22Rv1 (cell line): ENCODE measurements at regions not wholly inside any gene's neighbourhood (a gene's known extent, or its start where the extent isn't known, plus 50 kb on each side); places are given as distances from the start of the nearest gene placed in this dataset.

Source experiments
- H3K27ac ChIP-seq: fragments of 450-650 bp; 2 replicates; pipeline ENCODE4 v1.5.1; 2017
- ZFX ChIP-seq: fragments of 450-650 bp; IDR thresholded peaks from 2 replicates; pipeline ENCODE4 v1.6.1; 2017; ENCODE audit warnings: antibody characterized with exemption, borderline replicate concordance
- TF ChIP-seq, protein P1 (sequence below): fragments of 450-650 bp; IDR thresholded peaks from 2 replicates; pipeline ENCODE4 v1.5.1; 2017; ENCODE audit warnings: mild to moderate bottlenecking

DNA sequence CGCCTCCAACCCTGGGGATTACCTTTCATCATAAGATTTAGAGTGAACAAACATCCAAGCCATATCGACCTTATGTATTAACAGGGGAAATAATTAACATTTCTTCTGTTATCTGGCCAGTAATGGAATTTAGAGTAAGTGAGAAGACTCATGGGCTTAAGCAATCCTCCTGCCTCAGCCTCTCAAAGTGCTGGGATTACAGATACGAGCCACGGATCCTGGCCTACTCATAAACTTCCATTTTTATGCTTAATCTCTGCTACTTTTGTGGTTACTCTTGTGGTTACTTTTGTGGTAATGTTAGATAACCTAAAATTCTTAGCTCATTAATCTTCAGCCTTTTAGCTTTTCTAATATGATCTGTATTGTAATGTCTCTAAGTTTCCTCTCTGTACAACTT lies 159.3 kb upstream of the SLC8A1 start:
- TF ChIP-seq ZFX = no peak
- TF ChIP-seq, protein P1, sequence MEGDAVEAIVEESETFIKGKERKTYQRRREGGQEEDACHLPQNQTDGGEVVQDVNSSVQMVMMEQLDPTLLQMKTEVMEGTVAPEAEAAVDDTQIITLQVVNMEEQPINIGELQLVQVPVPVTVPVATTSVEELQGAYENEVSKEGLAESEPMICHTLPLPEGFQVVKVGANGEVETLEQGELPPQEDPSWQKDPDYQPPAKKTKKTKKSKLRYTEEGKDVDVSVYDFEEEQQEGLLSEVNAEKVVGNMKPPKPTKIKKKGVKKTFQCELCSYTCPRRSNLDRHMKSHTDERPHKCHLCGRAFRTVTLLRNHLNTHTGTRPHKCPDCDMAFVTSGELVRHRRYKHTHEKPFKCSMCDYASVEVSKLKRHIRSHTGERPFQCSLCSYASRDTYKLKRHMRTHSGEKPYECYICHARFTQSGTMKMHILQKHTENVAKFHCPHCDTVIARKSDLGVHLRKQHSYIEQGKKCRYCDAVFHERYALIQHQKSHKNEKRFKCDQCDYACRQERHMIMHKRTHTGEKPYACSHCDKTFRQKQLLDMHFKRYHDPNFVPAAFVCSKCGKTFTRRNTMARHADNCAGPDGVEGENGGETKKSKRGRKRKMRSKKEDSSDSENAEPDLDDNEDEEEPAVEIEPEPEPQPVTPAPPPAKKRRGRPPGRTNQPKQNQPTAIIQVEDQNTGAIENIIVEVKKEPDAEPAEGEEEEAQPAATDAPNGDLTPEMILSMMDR = no peak
- no peak overlapping the region for H3K27ac ChIP-seq

DNA sequence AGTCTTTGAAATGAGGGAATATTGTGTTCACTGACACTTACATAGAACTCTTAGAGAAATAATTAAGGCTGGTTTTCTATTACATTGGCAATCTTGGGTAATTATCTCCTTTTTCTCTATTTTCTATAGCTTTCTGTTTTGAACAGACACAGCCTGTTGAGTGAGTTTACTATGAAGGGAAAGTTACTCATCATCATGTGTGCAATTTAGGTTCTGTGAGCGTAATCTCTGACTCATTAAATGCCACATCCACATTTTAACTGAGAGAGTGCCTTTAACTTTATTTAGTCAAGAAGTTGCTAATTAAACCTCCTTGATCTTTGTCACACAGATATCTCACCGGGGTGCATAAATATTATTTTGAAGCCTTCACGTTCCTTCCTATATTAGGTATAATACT lies 174.0 kb upstream of the SLC8A1 start:
- no peak for TF ChIP-seq ZFX
- TF ChIP-seq, protein P1 = no peak
- no peak overlapping the region for H3K27ac ChIP-seq

DNA sequence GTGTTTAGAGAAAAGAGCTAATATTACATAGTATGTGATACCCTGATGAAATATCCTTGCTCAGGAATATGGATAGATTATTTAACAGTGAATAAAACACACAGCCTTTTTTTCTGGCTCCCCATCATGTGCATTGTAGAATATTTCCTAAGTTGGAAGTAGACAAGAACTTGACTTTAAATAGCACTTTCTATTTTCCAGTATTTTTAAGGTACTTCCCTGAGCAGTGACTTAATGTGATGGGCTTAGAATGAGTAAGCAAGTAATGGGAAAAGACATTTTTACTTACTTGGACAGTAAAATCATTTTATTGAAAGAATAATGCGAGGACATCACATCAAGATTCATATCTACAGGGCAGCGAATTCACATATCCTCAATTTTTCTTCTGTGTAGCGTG lies 176.7 kb upstream of the SLC8A1 start:
- no peak overlapping the region for H3K27ac ChIP-seq
- TF ChIP-seq, protein P1 = no peak
- no peak for TF ChIP-seq ZFX

DNA sequence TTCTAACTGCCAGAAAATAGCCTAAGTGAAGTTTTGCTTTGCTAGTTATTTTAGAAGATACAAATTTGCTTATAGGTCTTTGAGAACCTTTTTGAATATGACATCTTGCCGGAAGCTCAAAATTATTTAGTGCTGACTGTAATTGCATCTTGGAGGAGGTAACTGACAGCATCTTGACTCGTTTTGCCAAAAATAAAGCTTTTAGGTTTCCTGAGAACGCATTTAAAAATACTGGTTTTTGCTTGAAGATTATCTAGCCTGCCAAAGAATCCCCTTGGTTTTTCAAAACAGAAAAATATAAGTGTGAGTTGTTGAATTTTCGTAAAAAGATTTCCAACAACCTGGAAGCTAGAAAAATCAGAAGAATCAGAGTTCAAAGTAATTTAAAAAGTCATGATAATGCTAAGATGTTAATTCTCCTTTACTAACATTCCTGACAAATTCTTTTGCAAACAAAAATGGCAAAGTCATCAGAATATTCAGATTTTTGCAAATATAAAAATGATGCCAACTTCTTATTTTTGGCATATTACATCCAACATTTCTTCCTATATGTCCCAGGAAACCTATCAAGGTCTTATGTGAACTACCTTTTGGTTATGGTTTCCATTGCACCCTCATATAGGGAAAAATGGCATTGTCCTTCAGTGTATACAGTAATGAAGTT lies 178.0 kb upstream of the SLC8A1 start:
- H3K27ac ChIP-seq = no peak overlapping the region
- TF ChIP-seq, protein P1 = no peak
- TF ChIP-seq ZFX = no peak

DNA sequence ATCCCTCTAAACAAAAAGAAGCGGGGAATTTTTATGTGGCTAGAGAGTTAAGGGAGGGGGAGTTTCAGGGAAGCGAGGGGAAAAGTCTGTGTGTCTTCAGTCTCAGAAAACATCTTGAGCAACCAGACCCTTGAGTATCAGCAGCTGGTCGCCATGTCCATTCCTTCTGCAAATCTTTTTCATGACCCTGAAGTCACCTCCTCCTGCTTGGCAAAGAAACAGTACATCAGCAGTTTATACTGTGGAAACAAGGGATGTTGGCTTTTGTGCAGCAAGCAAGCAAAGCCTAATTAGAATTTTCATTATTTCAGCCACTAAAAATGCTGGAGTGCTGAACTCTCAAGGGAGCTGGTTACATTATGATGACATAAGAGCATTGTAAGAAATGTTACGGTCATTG lies 187.4 kb upstream of the SLC8A1 start:
- TF ChIP-seq, protein P1 = no peak
- no peak for TF ChIP-seq ZFX
- no peak overlapping the region for H3K27ac ChIP-seq

DNA sequence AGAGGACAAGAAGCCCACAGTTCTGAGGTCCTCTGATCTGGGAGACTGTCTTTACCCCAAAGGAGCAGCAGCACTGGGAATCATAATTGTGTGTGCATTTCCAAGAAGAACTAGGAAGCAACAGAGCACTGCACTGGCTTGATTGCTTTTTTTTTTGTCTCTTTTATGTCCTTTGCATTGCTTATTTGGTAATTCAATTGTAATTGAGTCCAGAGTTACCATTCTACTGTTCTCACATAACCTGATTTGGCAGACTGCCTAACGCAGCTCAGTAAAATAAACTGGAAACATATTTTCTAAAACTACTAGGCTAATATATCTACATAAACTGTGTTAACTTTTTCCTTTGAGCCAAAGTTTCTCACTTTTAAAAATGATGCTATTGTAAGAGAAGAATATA lies 190.3 kb upstream of the SLC8A1 start:
- H3K27ac ChIP-seq = no peak overlapping the region

DNA sequence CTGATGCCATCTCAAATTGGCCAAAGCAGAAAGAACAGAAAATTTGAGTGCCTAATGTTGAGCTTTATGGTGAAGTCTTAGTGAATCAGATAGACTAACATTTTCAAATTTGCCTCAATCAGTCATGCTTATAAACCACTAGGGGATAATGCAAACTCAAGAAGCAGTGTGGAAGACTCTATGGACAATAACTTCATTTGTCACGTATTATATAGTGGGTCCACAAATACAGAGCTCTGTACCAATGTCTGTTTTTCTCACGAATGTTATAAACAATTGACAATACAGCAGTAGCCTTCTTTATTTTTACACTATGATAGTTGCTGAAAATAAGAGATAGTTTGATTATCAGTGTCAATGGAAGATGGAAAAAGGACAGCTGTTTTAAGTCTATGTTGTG lies 190.8 kb upstream of the SLC8A1 start:
- H3K27ac ChIP-seq = no peak overlapping the region
- TF ChIP-seq ZFX = no peak
- TF ChIP-seq, protein P1 = no peak

More for the DNA sequence above, 190.3 kb upstream of the SLC8A1 start:
- TF ChIP-seq, protein P1 = no peak
- no peak for TF ChIP-seq ZFX
